ENCODE measurements at regions not wholly inside any gene's neighbourhood (a gene's known extent, or its start where the extent isn't known, plus 50 kb on each side); places are given as distances from the start of the nearest gene placed in this dataset.

GRCh38 chr2:106293271-106293783 lies 99.2 kb upstream of the UXS1 start:
- 92% methylated on average over 2 of the region's 2 CpGs for WGBS (ENCODE audit: insufficient coverage)
- ATAC-seq (no peak), DNase-seq (no peak)
- Mint-ChIP-seq H3K9me3 (no peaks in the 10 kb centered on the region), H3K4me3 (no peak overlapping the region), H3K27me3 (ENCODE audit: low read depth in 2 of 2) (peaks cover 0 to 3% of the 10 kb centered on the region in 2 donors), H3K4me1 (peaks cover 0 to 8% of the 10 kb centered on the region in 2 donors), H3K36me3 (no peaks in the 10 kb centered on the region), H3K27ac (no peak overlapping the region)
- intact Hi-C loops (cut with micrococcal nuclease), result no loop called here
- Histone ChIP-seq H3K4me3 (ENCODE audit: low read length) (no peak overlapping the region), H3K9me3 (ENCODE audit: control insufficient read depth, insufficient read depth, low read length) (no peaks in the 10 kb centered on the region), H3K27me3 (ENCODE audit: control insufficient read depth, insufficient read depth, low read length) (no peaks in the 10 kb centered on the region), H3K36me3 (ENCODE audit: control insufficient read depth, insufficient read depth, low read length) (no peaks in the 10 kb centered on the region), H3K27ac (ENCODE audit: low read length) (no peak overlapping the region), H3K4me1 (ENCODE audit: control insufficient read depth, insufficient read depth, low read length) (no peaks in the 10 kb centered on the region)
- TF ChIP-seq CTCF (IDR thresholded peaks at IDR 0.05), result no peak

- Mint-ChIP-seq H3K4me1 (peaks cover 0 to 8% of the 10 kb centered on the region in 2 donors), H3K27me3 (ENCODE audit: low read depth in 2 of 2) (no peaks in the 10 kb centered on the region), H3K36me3 (no peaks in the 10 kb centered on the region), H3K9me3 (no peaks in the 10 kb centered on the region), H3K4me3 (no peak overlapping the region), H3K27ac (no peak overlapping the region)
- ATAC-seq (no peak), DNase-seq (no peak)
- no peak overlapping the region for H3K4me3 ChIP-seq (ENCODE audit: low read length)
- no peak for TF ChIP-seq CTCF (IDR thresholded peaks at IDR 0.05)
- WGBS (ENCODE audit: insufficient coverage), result 100% methylated on average over 2 of the region's 3 CpGs
- H3K4me1 ChIP-seq (ENCODE audit: control insufficient read depth, insufficient read depth, low read length), result no peaks in the 10 kb centered on the region
- intact Hi-C loops (cut with micrococcal nuclease), result no loop called here
- no peak overlapping the region for H3K27ac ChIP-seq (ENCODE audit: low read length)
- H3K27me3 ChIP-seq (ENCODE audit: control insufficient read depth, insufficient read depth, low read length), result no peaks in the 10 kb centered on the region
- H3K36me3 ChIP-seq (ENCODE audit: control insufficient read depth, insufficient read depth, low read length), result no peaks in the 10 kb centered on the region
- H3K9me3 ChIP-seq (ENCODE audit: control insufficient read depth, insufficient read depth, low read length), result no peaks in the 10 kb centered on the region
These were observed 98.5 kb upstream of the UXS1 start for GRCh38 chr2:106292627-106293026.

GRCh38 chr2:106288873-106289272 lies 94.8 kb upstream of the UXS1 start:
- no peaks in the 10 kb centered on the region for H3K27me3 Mint-ChIP-seq (ENCODE audit: low read depth in 2 of 2)
- intact Hi-C loops (cut with micrococcal nuclease), result no loop called here
- H3K36me3 Mint-ChIP-seq, result no peaks in the 10 kb centered on the region
- H3K9me3 Mint-ChIP-seq, result no peaks in the 10 kb centered on the region
- ATAC-seq, result no peak
- H3K27ac Mint-ChIP-seq, result no peak overlapping the region
- no peak for TF ChIP-seq CTCF (IDR thresholded peaks at IDR 0.05)
- Histone ChIP-seq H3K9me3 (ENCODE audit: control insufficient read depth, insufficient read depth, low read length) (no peaks in the 10 kb centered on the region), H3K4me1 (ENCODE audit: control insufficient read depth, insufficient read depth, low read length) (no peaks in the 10 kb centered on the region), H3K27ac (ENCODE audit: low read length) (no peak overlapping the region), H3K27me3 (ENCODE audit: control insufficient read depth, insufficient read depth, low read length) (no peaks in the 10 kb centered on the region), H3K36me3 (ENCODE audit: control insufficient read depth, insufficient read depth, low read length) (no peaks in the 10 kb centered on the region), H3K4me3 (ENCODE audit: low read length) (no peak overlapping the region)
- no peak for DNase-seq
- H3K4me3 Mint-ChIP-seq, result no peak overlapping the region
- 93% methylated on average over 9 of the region's 9 CpGs for WGBS (ENCODE audit: insufficient coverage)
- peaks cover 0 to 2% of the 10 kb centered on the region in 2 donors for H3K4me1 Mint-ChIP-seq

GRCh38 chr2:106285237-106285829 lies 91.2 kb upstream of the UXS1 start:
- H3K36me3 ChIP-seq (ENCODE audit: control insufficient read depth, insufficient read depth, low read length), result no peaks in the 10 kb centered on the region
- no peaks in the 10 kb centered on the region for H3K4me1 ChIP-seq (ENCODE audit: control insufficient read depth, insufficient read depth, low read length)
- TF ChIP-seq CTCF (IDR thresholded peaks at IDR 0.05), result no peak
- Mint-ChIP-seq H3K9me3 (no peaks in the 10 kb centered on the region), H3K27me3 (ENCODE audit: low read depth in 2 of 2) (peaks cover 0 to 6% of the 10 kb centered on the region in 2 donors), H3K4me1 (peaks cover 0 to 8% of the 10 kb centered on the region in 2 donors), H3K4me3 (no peak overlapping the region), H3K36me3 (no peaks in the 10 kb centered on the region), H3K27ac (no peak overlapping the region)
- H3K9me3 ChIP-seq (ENCODE audit: control insufficient read depth, insufficient read depth, low read length), result no peaks in the 10 kb centered on the region
- no peak overlapping the region for H3K4me3 ChIP-seq (ENCODE audit: low read length)
- no peak for ATAC-seq
- WGBS (ENCODE audit: insufficient coverage), result 83% methylated on average over 3 of the region's 3 CpGs
- intact Hi-C loops (cut with micrococcal nuclease), result no loop called here
- no peak for DNase-seq
- H3K27ac ChIP-seq (ENCODE audit: low read length), result no peak overlapping the region
- H3K27me3 ChIP-seq (ENCODE audit: control insufficient read depth, insufficient read depth, low read length), result no peaks in the 10 kb centered on the region
